Prostate gland (tissue), 2 donors: ENCODE measurements at regions not wholly inside any gene's neighbourhood (a gene's known extent, or its start where the extent isn't known, plus 50 kb on each side); places are given as distances from the start of the nearest gene placed in this dataset.

ENCODE experiments used
- POLR2A ChIP-seq: fragments of 450-650 bp; IDR thresholded peaks from one replicate; pipeline ENCODE4 v1.6.1; 2016; ENCODE audit warnings: antibody characterized with exemption, mild to moderate bottlenecking
- POLR2AphosphoS5 ChIP-seq: sonication (generic); formaldehyde crosslinking; IDR thresholded peaks from one replicate; pipeline ENCODE4 v1.6.1; 2017; ENCODE audit warnings: antibody characterized with exemption
- TF ChIP-seq, protein P1 (sequence below), 4 experiments: fragments of 200-600 bp in 2 of 4; fragments of 450-650 bp in 2 of 4; sonication (generic) in 2 of 4; IDR thresholded peaks; 1 replicate in 3 of 4; 2 replicates in 1 of 4; pipeline ENCODE4 v1.5.1; 2016 to 2019; ENCODE audit warnings: antibody characterized with exemption in 4 of 4, mild to moderate bottlenecking in 2 of 4, moderate library complexity in 2 of 4

GRCh38 chr4:29680644-29681043 is 1039.5 kb upstream of the PCDH7 start:
- TF ChIP-seq, protein P1, sequence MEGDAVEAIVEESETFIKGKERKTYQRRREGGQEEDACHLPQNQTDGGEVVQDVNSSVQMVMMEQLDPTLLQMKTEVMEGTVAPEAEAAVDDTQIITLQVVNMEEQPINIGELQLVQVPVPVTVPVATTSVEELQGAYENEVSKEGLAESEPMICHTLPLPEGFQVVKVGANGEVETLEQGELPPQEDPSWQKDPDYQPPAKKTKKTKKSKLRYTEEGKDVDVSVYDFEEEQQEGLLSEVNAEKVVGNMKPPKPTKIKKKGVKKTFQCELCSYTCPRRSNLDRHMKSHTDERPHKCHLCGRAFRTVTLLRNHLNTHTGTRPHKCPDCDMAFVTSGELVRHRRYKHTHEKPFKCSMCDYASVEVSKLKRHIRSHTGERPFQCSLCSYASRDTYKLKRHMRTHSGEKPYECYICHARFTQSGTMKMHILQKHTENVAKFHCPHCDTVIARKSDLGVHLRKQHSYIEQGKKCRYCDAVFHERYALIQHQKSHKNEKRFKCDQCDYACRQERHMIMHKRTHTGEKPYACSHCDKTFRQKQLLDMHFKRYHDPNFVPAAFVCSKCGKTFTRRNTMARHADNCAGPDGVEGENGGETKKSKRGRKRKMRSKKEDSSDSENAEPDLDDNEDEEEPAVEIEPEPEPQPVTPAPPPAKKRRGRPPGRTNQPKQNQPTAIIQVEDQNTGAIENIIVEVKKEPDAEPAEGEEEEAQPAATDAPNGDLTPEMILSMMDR (IDR thresholded peaks at IDR 0.05): no peak
- TF ChIP-seq POLR2A (no peak), POLR2AphosphoS5 (no peak)
